Daoy (cell line): ENCODE measurements at regions not wholly inside any gene's neighbourhood (a gene's known extent, or its start where the extent isn't known, plus 50 kb on each side); places are given as distances from the start of the nearest gene placed in this dataset.
"Not testable (repeated sequence)": the region's sequence is repeated elsewhere in the genome, so short reads cannot be mapped to it uniquely, and the experiment has no call there.

ENCODE experiments used
- DNase-seq: peaks from one replicate; pipeline ENCODE4 v3.0.0-alpha.2; 2015; ENCODE audit warnings: low read depth

- DNase-seq = no peak
Measured at GRCh38 chr6:13874191-13874549, 50.6 kb upstream of the RNF182 start.

GRCh38 chr6:13873288-13874190 is 51.2 kb upstream of the RNF182 start:
- peak; percentile 84 for DNase-seq

- DNase-seq = no peak
Measured at GRCh38 chr6:13872681-13873080, 52.1 kb upstream of the RNF182 start.

GRCh38 chr6:13872006-13872405 is 52.7 kb upstream of the RNF182 start:
- DNase-seq = not testable (repeated sequence)

- DNase-seq = no peak
Measured at GRCh38 chr6:13870214-13870830, 54.4 kb upstream of the RNF182 start.

- DNase-seq = no peak
Measured at GRCh38 chr6:13868236-13868635, 53.9 kb upstream of the MCUR1 start.

GRCh38 chr6:13866301-13866700 is 51.9 kb upstream of the MCUR1 start:
- DNase-seq = no peak

- DNase-seq = no peak
Measured at GRCh38 chr6:13865141-13865540, 50.8 kb upstream of the MCUR1 start.

GRCh38 chr6:13864669-13865068 is 50.3 kb upstream of the MCUR1 start:
- DNase-seq = not testable (repeated sequence)
